Activated CD8-positive, alpha-beta memory T cell treated with anti-CD3 and anti-CD28 coated beads for 24 hours (primary cell): ENCODE measurements at regions not wholly inside any gene's neighbourhood (a gene's known extent, or its start where the extent isn't known, plus 50 kb on each side); places are given as distances from the start of the nearest gene placed in this dataset.

Experiments used
- DNase-seq: peaks from one replicate; pipeline ENCODE4 v3.0.0-alpha.2; 2020

DNA sequence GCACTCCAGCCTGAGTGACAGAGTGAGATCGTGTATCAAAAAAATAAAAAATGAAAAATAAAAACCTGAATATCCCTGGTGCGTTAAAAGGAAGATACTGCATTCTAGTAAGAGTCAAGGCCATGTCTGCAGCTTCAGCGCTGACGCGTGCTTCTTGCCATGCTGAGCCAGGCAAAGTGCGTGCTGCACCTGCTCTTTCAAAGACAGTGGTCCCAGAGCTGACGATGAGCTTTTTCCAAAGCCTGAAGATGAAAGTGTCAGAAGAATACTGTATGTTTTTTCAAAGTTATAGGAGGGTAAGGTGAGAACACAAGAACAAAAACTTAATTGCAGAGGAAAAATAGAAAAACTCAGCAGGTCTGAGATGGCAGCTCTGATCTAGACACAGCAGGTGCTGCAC is 115.1 kb downstream of the RNASET2 start:
- no peak for DNase-seq

- no peak for DNase-seq
These were observed 116.8 kb downstream of the RNASET2 start for GRCh38 chr6:166839569-166839968.

- DNase-seq, result no peak
These were observed 117.4 kb downstream of the RNASET2 start for GRCh38 chr6:166838987-166839386.

DNA sequence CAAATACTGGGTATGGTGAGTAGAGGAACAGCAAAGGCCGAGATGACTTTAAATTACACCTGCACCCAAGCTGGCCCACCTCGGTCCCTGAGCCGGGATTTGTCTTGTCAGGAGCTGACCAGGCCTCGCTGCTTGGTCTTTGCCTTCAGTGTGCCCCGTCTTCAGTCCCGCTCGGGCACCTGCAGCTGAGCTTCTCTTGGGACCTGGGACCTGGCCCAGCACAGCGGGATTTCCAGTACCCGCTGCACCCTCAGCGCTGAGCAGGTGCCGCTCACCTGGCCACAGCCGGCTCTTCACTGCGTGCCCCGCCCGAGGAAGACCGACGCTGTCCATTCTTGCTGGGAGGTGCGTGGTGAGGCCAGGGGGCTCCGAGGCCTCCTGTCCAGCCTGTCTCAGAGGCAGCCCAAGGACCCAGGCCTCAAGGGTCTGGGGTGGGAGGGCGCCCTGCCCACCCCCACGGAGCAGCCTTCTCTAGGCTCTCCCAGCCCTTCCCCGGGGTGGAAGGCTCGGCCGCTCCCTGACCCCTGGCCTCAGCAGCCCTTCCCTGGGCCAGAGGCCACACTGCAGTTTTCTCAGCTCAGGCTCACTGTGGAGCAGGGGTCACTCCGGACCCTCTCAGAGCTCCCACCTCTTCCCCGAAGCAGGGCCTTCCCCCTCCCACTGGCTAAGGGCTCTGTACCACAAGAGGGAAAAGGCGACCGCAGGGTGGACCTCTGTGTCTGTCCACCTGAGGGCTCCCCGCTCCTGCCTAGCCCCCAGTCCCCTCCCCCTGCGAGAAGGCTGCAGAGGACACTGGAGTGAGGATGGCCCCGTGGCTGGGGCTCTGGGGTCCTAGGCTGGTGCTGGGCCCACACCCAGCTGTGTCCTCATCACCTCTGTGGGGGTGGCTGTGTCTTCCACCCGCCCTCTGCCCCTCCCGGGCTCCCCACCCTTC is 119.3 kb downstream of the RNASET2 start:
- no peak for DNase-seq

- DNase-seq, result no peak
These were observed 122.3 kb downstream of the RNASET2 start for GRCh38 chr6:166834049-166834448.

DNA sequence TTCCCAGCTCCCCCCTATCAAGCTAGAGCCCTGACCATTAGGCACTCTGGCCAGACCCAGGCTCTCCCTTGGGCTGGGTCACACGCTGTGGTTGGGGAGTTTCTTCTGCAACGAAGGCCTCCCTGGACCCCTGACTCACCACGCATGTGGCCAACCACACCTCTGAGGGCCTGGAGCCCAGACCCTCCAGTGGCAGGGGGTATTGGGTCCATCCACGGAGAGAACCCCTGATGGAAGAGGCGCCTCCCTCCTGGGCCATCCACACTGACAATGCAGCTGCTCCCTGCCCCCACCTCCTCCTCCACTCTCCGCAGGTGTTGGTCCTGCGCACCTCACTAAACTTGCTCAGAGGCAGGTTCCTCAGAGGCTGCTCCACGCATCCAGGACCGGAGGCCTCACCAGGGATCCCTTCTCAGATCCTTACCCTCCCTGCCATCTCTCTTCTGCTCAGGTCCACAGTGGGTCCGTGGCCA is 125.4 kb downstream of the RNASET2 start:
- no peak for DNase-seq

GRCh38 chr6:166830185-166830890 is 126.0 kb downstream of the RNASET2 start:
- no peak for DNase-seq

GRCh38 chr6:166826264-166826663 is 130.1 kb downstream of the RNASET2 start:
- no peak for DNase-seq

GRCh38 chr6:166825553-166826145 is 130.7 kb downstream of the RNASET2 start:
- DNase-seq, result no peak

DNA sequence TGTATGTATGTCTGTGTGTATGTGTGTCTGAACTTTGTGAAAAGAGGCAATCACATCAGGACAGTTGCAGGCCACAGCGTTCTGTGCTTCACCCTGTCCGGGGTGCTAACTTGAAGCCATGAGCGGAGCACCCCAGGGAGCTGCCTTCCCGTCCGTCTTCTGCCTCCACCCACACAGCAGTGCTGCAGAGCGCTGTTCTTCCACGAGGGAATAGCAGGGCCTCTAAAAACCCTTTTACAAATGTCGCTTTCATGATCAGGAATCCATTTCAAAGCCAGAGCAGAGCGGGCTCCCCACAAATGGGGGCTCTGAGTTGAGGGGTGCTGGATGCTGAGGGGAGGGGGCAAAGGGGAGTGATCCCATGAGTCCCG is 131.5 kb downstream of the RNASET2 start:
- no peak for DNase-seq

DNA sequence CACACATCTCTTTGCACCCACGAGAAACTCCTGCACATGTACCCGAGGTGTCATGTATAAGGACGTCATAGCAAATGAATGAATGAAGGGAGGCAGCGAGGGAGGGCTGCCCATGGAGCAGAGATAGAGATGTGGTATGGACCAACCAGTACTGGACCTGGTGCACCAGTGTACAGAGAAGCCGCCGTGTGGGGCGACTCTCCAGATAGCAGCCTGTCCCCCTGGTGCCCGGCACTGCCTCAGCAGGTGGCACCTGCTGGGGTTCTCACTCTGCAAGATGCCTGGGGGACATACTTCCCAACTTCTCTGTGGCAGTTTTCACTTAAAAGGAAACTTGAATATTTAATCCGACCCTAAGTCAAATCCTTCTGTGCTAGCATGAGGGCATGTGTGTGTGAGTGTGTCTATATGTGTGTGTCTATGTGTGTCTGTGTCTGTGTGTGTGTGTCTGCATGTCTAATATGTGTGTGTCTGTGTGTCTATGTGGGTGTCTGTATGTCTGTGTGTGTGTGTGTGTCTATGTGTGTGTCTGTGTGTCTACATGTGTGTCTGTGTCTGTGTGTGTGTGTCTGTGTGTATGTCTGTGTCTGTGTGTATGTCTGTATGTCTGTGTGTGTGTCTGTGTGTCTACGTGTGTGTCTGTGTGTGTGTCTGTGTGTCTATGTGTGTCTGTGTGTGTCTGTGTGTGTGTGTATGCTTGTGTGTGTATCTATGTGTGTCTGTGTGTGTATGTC is 132.0 kb downstream of the RNASET2 start:
- DNase-seq, result no peak

GRCh38 chr6:166822609-166823008 is 133.7 kb downstream of the RNASET2 start:
- DNase-seq, result no peak

DNA sequence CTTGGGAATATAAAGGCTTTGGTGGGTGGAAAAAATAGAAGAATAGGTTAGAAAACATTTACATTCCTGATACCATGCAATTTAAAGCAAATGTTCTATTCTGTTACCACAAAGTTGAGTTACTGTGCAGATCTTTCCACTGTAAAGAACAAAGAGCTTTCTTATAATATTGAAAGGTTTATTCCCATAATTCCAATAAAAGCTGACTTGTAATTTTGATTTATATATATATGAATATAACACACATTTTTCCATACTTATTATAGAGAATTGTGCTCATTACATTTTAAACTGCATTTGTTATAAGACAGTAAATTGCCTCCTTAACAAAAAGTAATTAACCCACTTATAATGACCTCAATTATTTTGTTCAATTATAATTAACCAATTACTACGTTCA is 135.9 kb downstream of the RNASET2 start:
- DNase-seq, result no peak

GRCh38 chr6:166820070-166820469 is 136.3 kb downstream of the RNASET2 start:
- no peak for DNase-seq

DNA sequence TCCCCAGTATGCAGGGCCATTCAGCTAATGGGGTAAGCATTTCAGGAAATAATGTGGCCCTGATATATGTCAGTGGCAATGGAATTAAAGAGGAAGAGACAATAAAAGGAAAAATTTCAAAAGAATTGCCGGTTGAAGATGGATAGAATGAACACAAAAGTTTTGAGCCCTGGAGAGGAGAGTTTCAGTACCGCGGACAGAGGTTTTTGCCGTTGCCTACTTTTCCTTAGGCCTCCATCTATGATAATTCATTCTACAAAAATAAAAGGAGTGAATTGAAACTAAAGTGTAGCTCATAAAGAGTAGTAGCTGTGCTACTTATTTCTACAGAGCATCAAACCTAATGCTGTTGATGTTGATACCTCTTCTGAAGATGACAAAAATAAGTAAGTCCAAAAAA is 140.7 kb downstream of the RNASET2 start:
- DNase-seq, result no peak

- DNase-seq, result no peak
These were observed 142.0 kb downstream of the RNASET2 start for GRCh38 chr6:166814390-166814789.

- DNase-seq, result no peak
These were observed 142.9 kb downstream of the RNASET2 start for GRCh38 chr6:166813461-166813860.

- DNase-seq, result no peak
These were observed 145.5 kb downstream of the RNASET2 start for GRCh38 chr6:166810864-166811263.

DNA sequence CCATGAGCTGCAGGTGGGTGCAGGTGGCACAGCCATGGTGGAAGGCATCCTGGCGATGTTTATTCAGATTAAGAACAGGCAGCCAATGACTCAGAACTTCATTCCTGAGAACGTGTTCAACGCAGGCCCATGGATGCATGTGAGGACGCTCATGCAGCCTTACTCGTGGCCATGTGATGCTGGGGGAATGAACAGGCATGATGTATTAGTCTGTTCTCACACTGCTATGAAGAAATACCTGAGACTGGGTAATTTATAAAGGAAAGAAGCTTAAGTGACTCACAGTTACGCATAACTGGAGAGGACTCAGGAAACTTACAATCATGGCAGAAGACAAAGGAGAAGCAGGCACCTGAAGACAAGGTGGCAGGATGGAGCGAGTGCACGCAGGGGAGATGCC is 146.6 kb downstream of the RNASET2 start:
- DNase-seq, result no peak

GRCh38 chr6:166806962-166807757 is 149.2 kb downstream of the RNASET2 start:
- DNase-seq, result no peak

GRCh38 chr6:166806217-166806838 is 150.0 kb downstream of the RNASET2 start:
- DNase-seq, result no peak

DNA sequence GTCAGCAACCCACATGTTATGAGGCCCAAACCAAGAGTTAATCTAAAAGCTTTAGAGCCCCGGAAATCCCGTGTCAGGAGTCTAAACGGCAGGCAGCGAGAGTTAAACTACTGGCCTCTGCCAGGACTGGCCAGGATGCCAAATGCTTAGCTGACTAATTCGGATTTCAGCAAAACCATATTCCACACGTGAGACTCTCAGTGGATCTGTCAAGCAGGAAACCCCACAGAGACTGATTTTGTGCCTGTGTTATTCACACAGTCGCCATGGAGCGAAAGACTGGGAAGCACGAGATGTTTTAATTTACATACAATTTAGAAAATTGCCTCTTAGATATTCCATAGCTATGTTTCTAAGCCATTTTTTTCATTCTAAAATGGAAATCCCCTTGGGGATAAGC is 152.9 kb downstream of the RNASET2 start:
- no peak for DNase-seq
